ENCODE measurements at regions not wholly inside any gene's neighbourhood (a gene's known extent, or its start where the extent isn't known, plus 50 kb on each side); places are given as distances from the start of the nearest gene placed in this dataset.

GRCh38 chr2:21970971-21971370 lies 847.2 kb downstream of the TDRD15 start:
- Histone ChIP-seq H3K4me2 (no peak overlapping the region), H3K27ac (no peak overlapping the region), H3K4me3 (no peak overlapping the region), H3K4me1 (no peaks in the 10 kb centered on the region), H3K9me3 (0 out of 3 replicates have a peak, but pooled peaks cover 3% of the 10 kb centered on the region)
- DNase-seq (ENCODE audit: low read depth in 1 of 2, low spot score in 1 of 2) (no peak), FAIRE-seq (no peak), ATAC-seq (no peak)
- WGBS (ENCODE audit: missing lambda C conversion rate) = 5% methylated on average over 2 of the region's 2 CpGs
- ChIA-PET POLR2A (no interaction called here), CTCF (interaction anchor here (0.7 kb wide), 1 partner anchor 10 kb away, joined by 3 read pairs; no protein-coding TSS in a partner anchor)
- no peak for TF ChIP-seq ZFP36 (IDR thresholded peaks at IDR 0.05; ENCODE audit: borderline replicate concordance, partially characterized antibody)
- TF ChIP-seq RFX5 (IDR thresholded peaks at IDR 0.05) = no peak
- TF ChIP-seq CHD4 (IDR thresholded peaks at IDR 0.05; ENCODE audit: borderline replicate concordance) = no peak
- no peak for TF ChIP-seq EP300 (IDR thresholded peaks at IDR 0.05)
- TF ChIP-seq BHLHE40 (IDR thresholded peaks at IDR 0.05; ENCODE audit: low read depth, low read length) = no peak
- TF ChIP-seq KDM1A (IDR thresholded peaks at IDR 0.05; ENCODE audit: low read depth) = no peak
- no peak for TF ChIP-seq CEBPB (IDR thresholded peaks at IDR 0.05)
- TF ChIP-seq EHMT2 (IDR thresholded peaks at IDR 0.05; ENCODE audit: low read depth) = no peak
- TF ChIP-seq ZNF302 (CRISPR knock-in tag; IDR thresholded peaks at IDR 0.05) = no peak

DNA sequence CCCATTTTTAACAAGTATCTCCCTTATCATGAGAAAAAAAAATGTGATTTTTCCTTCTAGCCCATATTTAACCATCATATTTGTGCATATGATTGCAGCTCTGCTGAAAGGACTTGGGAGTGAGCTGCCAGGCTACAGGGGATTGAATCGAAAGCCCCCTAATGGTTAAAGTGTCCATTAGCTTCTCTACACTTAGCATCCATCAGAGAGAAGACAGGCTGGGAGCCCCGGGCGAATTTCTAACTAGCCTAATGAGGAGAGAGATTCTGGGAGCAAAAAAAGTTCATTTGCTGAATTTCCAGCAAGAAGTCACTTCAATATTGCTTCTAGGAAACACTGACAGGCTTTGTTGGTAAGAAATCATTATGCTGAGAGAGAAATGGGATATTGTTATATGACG lies 848.8 kb downstream of the TDRD15 start:
- Histone ChIP-seq H3K9me3 (0 out of 3 replicates have a peak, but pooled peaks cover 3% of the 10 kb centered on the region), H3K4me2 (no peak overlapping the region), H3K4me1 (no peaks in the 10 kb centered on the region), H3K27ac (no peak overlapping the region), H3K4me3 (no peak overlapping the region)
- TF ChIP-seq SMC3 (IDR thresholded peaks at IDR 0.05) (no peak), CBX8 (IDR thresholded peaks at IDR 0.05) (no peak), RFX5 (IDR thresholded peaks at IDR 0.05) (no peak), HOXA7 (CRISPR knock-in tag; IDR thresholded peaks at IDR 0.05) (no peak), MAZ (IDR thresholded peaks at IDR 0.05; ENCODE audit: borderline replicate concordance, low read depth, low read length) (no peak), CEBPB (IDR thresholded peaks at IDR 0.05) (no peak), CHD2 (IDR thresholded peaks at IDR 0.05; ENCODE audit: low read length, partially characterized antibody) (no peak), USF2 (IDR thresholded peaks at IDR 0.05) (no peak), NFE2L2 (conservative IDR thresholded peaks at IDR 0.05; ENCODE audit: low read length) (no peak), CHD4 (IDR thresholded peaks at IDR 0.05; ENCODE audit: borderline replicate concordance) (no peak), HOXB5 (CRISPR knock-in tag; IDR thresholded peaks at IDR 0.05) (no peak), ATOH8 (CRISPR knock-in tag; IDR thresholded peaks at IDR 0.05; ENCODE audit: low read depth) (no peak), CBX2 (IDR thresholded peaks at IDR 0.05; ENCODE audit: borderline replicate concordance, low read depth) (no peak), TP53 (CRISPR knock-in tag; IDR thresholded peaks at IDR 0.05) (no peak), JUNB (IDR thresholded peaks at IDR 0.05) (no peak), MAX (IDR thresholded peaks at IDR 0.05) (no peak), ZNF302 (CRISPR knock-in tag; IDR thresholded peaks at IDR 0.05) (no peak), EP300 (IDR thresholded peaks at IDR 0.05) (no peak)
- TF ChIP-seq, protein P1, sequence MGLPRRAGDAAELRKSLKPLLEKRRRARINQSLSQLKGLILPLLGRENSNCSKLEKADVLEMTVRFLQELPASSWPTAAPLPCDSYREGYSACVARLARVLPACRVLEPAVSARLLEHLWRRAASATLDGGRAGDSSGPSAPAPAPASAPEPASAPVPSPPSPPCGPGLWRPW (IDR thresholded peaks at IDR 0.05) = no peak
- ChIA-PET CTCF (no interaction called here), POLR2A (no interaction called here)
- FAIRE-seq (no peak), DNase-seq (ENCODE audit: low read depth in 1 of 2, low spot score in 1 of 2) (no peak), ATAC-seq (no peak)
- 4% methylated on average over 4 of the region's 4 CpGs for WGBS (ENCODE audit: missing lambda C conversion rate)

DNA sequence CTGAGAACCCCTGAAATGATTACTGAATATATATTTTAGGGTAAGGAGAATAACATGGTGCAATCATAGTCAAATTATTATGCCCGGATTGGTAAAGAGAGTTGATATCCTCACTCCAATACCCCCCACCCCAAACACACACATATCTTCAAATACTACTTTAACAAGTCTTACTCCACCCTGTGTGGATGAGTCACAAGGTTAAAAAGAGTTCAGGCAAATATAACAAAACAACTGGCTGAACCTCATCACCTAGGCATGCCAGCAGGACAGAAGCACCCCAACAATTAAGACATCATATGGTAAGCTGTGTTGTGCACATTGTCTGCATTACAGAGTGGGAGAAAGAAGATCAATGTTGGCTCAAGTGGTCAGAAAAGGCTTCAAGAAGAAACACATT lies 857.4 kb downstream of the TDRD15 start:
- no peak overlapping the region for H3K27ac ChIP-seq
- no peak overlapping the region for H3K4me3 ChIP-seq
- no peaks in the 10 kb centered on the region for H3K4me1 ChIP-seq
- no peak overlapping the region for H3K4me2 ChIP-seq
- DNase-seq (ENCODE audit: low read depth in 1 of 2, low spot score in 1 of 2) = no peak
- ATAC-seq = no peak
- CTCF ChIA-PET = interaction anchor here (1.1 kb wide), 1 partner anchor 24 kb away, joined by 3 read pairs; no protein-coding TSS in a partner anchor
- 3% methylated on average over 1 of the region's 1 CpG for WGBS (ENCODE audit: missing lambda C conversion rate)
- H3K9me3 ChIP-seq = peaks cover 2% of the 10 kb centered on the region; the same call in 1 of the 3 replicates
- POLR2A ChIA-PET = no interaction called here
- no peak for FAIRE-seq
- TF ChIP-seq ZSCAN20 (CRISPR knock-in tag; IDR thresholded peaks at IDR 0.05) (no peak), HEYL (CRISPR knock-in tag; IDR thresholded peaks at IDR 0.05) (no peak), HMGXB4 (CRISPR knock-in tag; IDR thresholded peaks at IDR 0.05; ENCODE audit: borderline replicate concordance) (no peak), HOXB5 (CRISPR knock-in tag; IDR thresholded peaks at IDR 0.05) (no peak), FOSB (CRISPR knock-in tag; IDR thresholded peaks at IDR 0.05) (no peak), EHF (CRISPR knock-in tag; IDR thresholded peaks at IDR 0.05) (no peak), E2F6 (IDR thresholded peaks at IDR 0.05; ENCODE audit: borderline replicate concordance, low read depth) (no peak), CBX8 (IDR thresholded peaks at IDR 0.05) (no peak), RAD21 (conservative IDR thresholded peaks at IDR 0.05 in 1 of 2, IDR thresholded peaks at IDR 0.05 in 1 of 2) (no peak), MAZ (IDR thresholded peaks at IDR 0.05; ENCODE audit: borderline replicate concordance, low read depth, low read length) (no peak), RNF2 (IDR thresholded peaks at IDR 0.05; ENCODE audit: borderline replicate concordance, low read depth) (no peak), FOSL2 (IDR thresholded peaks at IDR 0.05) (no peak), FOSL2 (CRISPR knock-in tag; IDR thresholded peaks at IDR 0.05) (no peak)
